Activated naive CD8-positive, alpha-beta T cell treated with anti-CD3 and anti-CD28 coated beads, Interleukin-2, amount 50 U/mL, for 16 hours (primary cell): ENCODE measurements at regions not wholly inside any gene's neighbourhood (a gene's known extent, or its start where the extent isn't known, plus 50 kb on each side); places are given as distances from the start of the nearest gene placed in this dataset.
"Not testable (repeated sequence)": the region's sequence is repeated elsewhere in the genome, so short reads cannot be mapped to it uniquely, and the experiment has no call there.

Source experiments
- DNase-seq: peaks from one replicate; pipeline ENCODE4 v3.0.0-alpha.2; 2020; ENCODE audit warnings: low read depth, low spot score

DNA sequence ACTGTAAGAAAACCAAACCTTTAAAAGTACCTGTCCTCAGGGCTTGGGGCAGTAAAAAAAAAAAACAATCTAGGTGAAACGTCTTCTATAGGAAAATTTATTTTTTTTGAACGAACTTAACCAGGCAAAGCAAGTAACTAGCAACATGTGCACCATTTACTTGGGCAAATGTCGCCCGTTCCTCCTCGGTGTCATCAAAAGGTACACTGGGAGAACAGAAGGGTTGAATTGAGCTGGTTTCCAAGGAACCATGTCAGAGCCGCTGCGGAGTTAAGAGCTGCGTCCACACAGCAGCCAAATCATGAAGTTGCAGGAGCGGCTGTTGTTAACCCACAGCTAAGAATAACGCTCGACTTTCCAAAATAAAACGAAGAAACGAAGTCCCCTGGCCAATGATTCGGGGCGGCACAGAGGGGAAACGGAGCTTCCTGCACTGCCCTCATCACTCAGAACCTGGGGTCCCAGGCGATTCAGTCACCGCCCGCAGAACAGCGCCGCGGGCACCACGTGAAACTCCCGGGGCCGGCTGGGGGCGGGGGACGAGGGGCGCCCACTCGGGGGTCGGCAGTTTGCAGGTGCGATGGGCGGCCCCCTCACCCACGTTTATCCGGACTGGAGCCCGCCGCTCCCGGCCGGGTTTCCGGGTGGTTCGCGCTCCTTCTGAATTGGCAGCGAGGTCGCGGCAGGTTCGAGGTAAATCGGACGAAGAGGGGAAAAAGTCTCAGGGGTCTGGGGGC, 53.6 kb upstream of the PLGLB1 start:
- DNase-seq = not testable (repeated sequence)

DNA sequence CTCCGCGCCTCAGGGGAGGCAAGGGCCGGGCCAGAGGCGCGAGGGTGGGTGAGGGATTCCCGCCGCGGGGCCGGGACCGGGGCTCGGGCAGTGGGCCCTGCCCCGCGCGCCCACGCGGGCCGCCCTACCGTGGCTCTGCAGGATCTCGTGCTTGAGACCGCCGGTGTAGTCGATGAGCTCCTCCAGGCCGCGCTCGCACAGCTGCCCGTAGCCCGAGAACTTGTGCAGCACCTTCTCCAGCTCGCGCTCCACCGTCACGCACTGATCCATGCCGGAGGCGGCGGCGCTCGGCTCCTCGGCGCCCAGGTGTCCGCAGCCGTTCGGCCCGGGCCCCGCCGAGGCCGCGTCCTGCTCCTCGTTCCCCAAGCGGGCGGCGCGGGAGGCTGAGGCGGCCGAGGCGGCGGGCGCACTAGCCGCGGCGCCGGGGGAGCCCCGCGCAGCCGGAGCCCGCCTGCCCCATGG, 54.2 kb upstream of the PLGLB1 start:
- DNase-seq = not testable (repeated sequence)

DNA sequence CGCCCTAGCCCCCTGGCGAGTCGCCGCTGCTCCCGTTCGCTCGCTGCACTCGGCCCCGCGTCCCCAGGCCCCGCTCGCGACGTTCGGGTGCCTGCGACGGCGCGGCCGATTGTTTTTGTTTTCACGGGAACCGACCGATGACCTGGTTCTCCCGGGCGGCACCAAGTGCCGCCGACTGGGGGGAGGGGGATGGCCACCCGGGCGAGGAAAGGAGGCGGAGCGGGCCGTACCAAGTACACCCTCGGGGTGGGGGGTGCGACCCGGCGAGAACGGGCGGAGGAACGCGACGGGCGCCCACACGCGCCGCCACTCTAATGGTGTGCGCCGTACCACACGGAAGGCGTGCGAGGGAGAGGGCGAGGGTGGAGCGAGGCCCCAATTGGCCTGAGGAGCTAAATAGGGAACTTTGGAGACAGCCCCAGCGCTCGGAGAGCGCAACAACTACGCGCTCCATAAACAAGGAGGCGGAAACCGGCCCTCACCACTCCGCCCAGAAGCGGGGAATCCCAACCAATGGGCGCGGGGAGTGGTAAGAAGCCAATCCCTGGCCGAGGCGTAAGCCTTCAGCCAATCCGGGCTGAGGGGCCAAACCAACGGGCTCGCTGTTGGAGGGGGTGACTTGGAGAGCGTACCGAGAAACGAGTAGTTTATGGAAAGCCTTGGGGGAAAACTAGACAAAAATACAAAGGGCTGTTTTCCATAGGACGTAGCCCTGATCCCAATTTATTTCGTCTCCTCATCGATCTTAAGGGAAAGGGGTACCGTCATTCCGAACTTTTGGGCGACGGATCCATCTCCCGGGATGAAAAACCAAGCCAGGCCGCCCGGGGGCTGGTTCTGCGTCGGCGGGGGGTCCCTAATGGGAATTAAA, 54.8 kb upstream of the PLGLB1 start:
- peak; percentile 82 for DNase-seq

DNA sequence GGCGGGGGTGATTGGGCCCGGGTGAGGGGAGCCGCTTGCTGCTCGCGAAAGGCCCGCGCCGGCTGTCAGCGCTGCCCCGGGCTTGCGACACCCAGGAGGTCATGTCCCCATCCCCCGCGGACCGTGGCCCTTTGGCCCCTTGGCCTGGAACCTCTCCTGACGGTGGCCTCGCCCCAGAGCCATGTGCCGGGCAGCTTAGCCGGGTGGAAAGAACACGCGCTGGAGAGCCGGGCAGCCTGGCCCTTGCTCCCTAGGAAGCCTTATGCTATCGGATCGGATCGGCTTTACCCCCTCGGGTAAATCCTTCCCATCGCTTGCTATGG, 55.4 kb upstream of the PLGLB1 start:
- DNase-seq = not testable (repeated sequence)

DNA sequence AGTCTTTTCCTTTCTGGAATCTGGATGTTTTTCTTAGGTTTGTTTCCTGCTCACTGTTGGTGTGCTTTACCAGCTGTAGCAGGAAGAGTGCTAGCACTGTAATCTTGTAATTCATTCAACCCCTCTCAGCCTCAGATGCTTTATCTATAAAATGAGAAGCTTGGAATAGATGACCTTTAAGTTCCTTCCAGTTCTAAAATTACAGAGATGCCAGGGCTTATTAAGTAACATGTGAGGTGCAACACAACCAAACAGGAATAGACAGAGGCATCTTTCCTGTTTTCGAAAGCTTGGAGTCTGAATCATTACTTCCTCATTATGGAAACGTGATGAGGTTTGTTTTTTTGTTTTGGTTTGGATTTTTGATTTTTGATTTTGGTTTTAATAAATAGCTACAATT, 60.1 kb upstream of the PLGLB1 start:
- DNase-seq = not testable (repeated sequence)

DNA sequence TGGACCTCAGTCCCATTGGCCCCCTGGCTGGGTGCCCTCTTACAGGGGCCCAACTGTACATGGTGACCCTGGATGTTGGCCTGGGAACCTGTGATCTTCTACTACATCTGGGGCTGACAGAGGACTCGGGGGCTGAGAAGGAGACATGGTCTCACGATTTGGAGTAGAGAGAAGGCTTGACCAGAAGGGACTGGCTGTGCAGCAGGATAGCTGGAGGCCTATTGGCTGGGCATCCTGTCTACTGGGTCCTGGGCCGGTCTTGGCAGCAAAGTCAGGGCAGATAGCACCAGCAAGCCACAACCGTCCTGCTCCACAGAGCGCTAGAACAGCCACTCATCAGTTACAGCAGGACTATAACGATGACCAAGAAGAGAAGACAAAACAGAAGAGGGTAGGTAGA, 66.4 kb upstream of the PLGLB1 start:
- not testable (repeated sequence) for DNase-seq

DNA sequence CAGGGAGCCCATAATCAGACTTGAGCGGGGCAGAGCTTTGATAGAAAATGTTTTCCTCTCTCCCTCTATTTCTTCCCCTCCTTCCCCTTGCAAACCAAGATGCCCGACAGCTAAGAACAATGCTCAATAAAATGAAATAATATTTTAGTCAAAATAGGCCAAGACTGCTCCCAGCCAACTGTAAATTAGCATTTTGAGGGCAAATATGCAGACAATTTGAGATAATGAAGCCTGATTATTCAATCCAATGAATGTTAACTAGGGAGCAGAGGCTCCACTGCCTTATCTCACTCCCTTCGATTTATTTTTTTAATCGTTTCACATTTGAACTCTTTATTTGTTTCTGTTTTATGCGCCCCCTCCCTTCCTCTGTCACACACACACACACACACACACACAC, 67.8 kb upstream of the PLGLB1 start:
- DNase-seq = not testable (repeated sequence)

DNA sequence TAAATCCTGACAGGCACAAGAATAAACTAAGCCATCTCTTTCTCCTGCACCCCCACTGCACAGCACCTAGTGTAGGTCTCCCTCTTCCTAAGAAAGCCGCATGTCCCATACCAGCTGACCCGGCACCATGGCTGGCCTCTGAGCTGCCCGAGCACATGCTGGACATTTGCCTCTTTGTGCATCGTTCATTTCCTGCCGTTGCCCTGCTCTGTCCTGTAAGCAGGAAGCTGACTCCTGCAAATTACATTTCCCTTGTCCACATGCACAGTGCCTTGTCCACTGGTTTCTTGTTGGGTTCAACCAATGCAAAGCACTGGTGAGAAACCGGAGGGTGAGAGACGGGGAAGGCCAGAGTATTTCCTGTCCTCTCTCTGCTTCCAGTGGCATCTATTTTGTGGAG, 71.6 kb upstream of the PLGLB1 start:
- DNase-seq = not testable (repeated sequence)

DNA sequence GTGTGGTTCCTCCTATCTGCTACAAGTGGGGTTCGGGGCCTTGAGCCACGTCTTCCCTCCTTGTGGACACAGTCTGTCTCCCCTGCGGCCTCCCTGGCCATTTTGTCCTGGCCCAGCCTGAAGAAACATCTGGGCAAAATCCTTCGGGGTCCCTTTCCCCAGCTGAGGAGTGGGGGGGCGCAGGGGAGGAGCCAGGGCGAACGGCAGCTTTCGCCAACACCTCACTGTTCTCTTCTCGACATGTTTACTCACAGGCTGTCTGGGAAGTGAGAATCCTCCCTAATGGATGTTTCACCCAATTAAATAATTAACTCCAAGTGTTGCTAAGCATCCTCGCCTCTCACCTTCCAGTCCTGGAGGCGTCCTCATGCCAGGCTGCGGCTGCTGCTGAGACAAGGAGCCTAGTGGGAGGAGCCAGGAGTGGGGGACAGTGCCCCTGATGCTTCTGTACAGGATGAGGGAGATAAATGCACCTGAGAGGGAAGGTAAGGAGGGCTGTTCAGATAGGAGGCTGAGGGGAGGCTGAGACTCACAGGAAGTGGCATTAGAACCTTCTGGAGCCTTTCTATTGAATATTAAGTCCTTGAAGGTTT, 72.4 kb upstream of the PLGLB1 start:
- DNase-seq = not testable (repeated sequence)

DNA sequence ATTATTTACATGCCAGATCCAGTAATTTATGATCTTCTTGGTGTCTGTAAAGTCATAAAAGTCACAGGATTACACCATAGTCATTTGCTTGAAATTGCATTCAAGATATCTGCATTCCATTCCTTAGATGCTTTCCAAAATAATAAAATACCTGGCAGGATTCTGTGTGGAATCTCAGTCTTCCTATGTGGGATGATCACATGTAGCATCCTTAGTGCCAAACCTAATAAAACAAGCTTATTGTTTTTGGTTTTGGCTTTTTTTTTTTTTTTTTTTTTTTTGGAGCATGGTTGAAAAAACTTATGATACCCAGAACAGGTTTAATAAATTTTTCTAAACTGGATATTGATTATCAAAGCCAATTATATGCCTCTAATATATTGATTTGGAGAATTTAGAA, 74.2 kb upstream of the PLGLB1 start:
- not testable (repeated sequence) for DNase-seq

DNA sequence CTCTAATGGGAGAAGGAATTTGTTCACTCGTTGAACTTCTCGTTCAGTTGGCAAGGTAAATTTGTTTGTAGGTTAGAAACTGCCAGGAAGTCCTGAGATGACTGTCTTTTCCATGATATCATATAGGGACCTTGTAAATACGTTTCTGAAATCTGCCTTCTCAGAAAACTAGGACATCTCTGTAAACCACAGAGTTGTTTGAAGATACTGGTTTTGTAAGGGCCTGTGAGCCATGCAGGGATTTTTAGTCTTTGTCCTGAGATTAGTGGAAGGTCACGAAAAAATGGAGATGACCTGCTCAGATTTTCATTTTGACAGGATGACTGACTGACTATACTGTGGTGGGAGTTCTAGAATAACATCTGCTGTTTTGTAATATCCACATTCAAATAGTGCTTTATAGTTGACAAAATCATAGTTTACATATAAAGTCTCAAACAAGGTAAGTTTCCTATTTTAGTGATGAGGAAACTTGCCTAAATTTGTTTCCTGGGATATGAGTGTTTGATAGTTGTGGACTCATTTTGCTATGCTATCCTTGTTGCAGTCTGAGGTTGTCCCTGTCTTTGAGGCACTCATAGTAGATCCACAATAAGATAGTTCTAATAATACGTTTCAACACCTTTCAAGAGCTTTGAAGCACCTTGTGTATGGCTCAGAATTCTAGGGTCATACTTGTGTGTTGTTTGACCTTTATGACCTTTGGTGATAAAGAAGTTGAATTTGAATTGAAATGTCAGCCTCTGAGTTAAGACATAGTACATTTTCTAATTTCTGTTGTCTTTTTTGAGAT, 107.3 kb upstream of the PLGLB1 start:
- DNase-seq = not testable (repeated sequence)

DNA sequence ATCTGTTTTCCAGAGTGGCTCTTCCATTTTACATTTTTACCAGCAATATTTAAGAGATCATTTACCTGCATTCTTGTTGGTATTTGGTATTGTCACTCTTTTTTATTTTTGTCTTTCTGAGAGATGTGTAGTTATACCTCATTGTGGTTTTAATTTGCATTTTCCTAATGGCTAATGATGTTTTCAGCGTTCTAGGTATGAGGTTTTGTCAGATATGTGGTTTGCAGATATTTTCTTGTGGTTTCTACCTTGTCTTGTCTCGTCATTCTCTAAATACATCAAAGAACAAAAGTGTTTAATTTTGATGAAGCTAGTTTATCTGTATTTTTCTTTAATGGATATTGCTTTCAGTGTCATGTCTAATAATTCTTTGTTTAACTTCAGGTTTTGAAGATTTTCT, 110.9 kb upstream of the PLGLB1 start:
- DNase-seq = not testable (repeated sequence)

DNA sequence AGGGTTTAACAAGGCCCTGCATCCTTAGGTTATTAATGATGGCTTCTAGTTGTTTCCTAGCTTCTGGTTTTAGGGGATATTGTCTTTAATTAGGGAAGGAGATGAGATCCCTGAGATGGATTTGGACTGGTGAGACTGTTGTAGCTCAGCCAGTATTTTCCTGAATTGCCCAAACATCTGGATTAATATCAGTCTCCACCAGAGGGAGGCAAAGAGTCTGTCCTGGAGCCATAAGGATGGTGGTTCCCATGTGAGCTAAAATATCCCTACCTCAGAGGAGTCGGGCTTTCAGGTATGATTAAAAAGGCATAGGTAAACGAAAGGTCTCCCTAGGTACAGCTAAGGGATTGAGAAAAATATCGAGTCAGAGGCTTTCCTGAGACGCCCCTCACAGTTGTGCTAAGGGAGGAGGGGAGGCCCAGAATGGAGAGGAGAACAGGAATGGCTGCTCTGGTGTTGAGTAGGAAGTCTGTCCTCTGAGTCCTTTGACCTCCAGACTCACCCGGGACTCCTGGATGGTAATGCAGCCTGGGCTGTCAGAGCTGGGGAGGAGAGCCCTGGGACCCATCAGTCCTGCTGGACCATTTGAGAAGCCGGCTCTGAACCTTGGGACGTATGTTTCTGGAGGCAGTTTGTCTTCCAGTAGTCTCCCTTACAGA, 130.3 kb upstream of the PLGLB1 start:
- not testable (repeated sequence) for DNase-seq

DNA sequence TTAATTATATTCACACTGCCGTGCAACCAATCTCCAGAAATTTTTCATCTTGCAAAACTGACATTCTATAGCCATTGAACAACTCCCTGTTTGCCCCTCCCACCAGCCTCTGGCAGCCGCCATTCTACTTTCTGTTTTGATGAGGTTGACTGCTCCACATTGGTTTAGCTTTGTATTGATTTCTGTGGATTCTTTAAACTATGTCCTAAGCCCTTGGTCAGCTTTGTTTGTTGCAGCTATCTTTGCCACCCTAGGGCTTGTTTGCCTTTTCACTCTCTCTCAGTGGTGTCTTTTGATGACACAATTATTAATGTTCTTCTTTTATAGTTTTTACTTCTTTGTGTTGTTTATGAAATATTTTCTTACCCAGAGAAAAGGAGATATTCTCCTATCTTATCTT, 152.8 kb upstream of the PLGLB1 start:
- not testable (repeated sequence) for DNase-seq

DNA sequence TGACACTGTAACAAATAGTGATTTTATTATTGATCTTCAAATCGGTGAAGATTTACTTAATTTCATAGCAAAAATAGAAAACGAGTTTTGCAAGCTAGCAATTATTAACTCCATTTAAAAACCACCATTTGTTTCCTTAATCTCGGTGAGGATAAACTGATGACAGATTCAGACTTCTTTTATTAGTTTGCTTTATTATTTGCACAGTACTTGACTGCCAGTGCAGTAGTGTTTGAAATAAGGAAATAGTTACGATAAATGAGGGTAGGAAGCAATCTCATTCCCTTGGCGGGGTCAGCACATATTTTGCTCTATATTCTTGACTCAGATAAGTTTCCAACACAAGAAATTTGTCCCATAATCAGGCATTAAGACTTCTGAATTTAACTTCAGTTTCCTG, 161.7 kb upstream of the PLGLB1 start:
- DNase-seq = not testable (repeated sequence)

DNA sequence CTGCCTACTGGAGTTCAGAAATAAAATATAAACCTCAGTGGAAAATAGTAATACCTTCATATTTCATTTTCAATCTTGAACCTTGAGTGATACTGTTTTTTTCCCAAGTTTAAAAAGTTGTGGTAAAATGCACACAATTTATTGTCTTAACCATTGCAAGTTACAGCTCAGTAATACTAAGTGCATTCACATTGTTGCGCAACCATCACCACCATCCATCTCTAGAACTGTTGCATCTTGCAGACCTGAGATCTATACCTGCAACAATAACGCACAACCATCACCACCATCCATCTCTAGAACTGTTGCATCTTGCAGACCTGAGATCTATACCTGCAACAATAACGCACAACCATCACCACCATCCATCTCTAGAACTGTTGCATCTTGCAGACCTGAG, 162.6 kb upstream of the PLGLB1 start:
- not testable (repeated sequence) for DNase-seq

DNA sequence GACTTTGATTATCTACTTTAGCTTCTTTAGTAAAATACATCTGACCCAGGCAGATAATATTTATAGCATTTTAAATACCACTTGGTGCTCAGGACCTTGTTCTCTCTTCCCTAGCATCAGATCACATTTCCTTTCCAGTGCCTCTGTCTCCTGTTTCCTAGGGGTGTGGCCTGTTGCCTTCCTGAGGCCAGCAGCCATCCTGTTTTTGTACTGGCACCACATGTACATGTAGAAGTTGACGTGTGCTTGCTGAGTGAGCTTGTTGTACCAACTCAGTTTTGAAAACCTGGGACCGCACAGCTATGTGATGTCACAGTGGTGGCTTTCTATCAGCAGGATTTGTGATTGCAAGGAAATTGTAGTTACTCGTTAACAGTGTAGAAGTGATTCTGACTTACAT, 167.6 kb upstream of the PLGLB1 start:
- DNase-seq = not testable (repeated sequence)

DNA sequence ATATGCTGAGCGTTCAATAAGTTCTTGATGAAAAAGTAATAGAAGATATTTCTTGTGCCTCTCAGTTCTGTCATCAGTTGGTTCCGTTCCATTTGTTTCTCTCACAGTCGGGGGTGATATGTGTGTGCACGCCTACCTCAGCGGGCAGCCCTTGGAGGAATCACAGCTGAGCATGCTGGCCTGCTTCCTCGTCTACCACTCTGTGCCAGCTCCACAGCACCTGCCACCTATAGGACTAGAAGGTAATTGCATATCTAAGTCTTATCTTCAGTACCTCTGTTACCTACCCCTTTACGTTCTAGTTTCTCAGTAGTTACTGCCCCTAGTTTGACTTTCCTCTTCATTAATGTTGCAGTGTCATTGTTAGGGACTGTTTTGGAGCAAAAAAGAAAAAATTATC, 171.7 kb upstream of the PLGLB1 start:
- not testable (repeated sequence) for DNase-seq

DNA sequence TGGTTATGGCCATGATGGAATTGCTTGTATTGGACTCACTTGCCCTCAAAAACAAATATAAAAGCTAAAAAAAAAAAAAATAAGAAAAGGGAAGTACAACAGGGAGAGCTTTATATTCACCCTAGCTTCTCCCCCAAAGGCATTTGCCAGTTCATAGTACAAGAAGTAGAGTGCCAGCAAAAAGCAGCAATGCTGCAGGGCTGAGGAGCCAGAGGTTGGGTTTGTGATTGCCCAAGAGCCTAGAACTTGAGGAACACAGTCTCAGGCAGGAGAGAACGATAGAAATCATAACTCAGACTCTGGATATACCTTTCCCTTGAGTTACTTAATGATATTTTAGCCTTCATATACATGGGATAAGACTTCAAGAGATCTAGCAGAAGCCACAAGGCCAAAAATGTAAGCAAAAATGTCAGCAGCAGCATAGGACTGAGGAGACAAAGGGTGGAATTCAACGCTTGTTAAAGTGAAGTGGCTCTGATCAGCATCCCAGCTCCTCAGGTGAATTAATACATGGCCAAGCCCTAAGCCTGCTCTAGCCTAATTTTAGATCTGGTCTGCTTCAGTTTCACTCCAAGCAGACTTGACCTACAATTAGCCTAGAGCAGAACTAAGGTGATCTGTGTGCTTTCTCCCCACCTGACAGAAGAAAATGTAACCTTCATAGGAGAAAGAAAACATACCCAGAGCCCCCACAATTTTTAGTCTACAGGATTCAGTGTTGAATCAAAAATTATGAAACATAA, 172.8 kb upstream of the PLGLB1 start:
- not testable (repeated sequence) for DNase-seq

DNA sequence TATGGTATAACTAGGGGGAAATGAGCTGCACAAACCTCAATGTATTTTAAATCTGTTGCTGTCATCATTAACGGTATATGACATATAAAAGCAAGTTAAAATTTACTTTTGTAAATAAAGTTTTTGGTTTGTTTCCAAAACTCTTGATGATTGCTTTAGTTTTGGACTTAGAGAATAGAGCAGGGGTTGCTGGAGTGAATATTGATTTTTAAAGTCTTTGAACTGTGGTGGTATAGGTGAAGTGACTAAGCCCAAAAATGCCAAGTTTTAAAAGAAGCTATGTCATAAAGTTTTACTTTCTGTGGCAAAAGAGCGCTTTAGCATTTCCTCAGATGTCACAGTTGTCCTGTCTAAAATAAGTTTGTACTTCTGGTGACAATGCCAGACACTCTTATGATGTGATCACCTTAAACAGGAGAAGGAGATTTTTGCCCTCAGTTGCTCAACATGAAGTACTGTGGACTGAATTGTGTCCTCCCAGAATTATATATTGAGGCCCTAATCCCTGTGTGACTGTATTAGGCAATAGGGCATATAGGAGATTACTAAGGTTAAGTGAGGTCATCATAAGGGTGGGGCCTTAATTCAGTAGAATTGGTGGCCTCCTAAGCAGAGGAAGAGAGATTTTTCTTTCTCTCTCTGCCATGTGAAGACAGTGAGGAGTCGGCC, 175.2 kb upstream of the PLGLB1 start:
- DNase-seq = not testable (repeated sequence)
